LoVo (cell line): ENCODE measurements at regions not wholly inside any gene's neighbourhood (a gene's known extent, or its start where the extent isn't known, plus 50 kb on each side); places are given as distances from the start of the nearest gene placed in this dataset.
"Not testable (repeated sequence)": the region's sequence is repeated elsewhere in the genome, so short reads cannot be mapped to it uniquely, and the experiment has no call there.

Experiments used
- DNase-seq: peaks from one replicate; pipeline ENCODE4 v3.0.0-alpha.2; 2016; ENCODE audit warnings: low spot score

GRCh38 chr3:86887876-86888275, 103.1 kb downstream of the VGLL3 start:
- no peak for DNase-seq

- no peak for DNase-seq
Measured at GRCh38 chr3:86880066-86880465, 110.9 kb downstream of the VGLL3 start.

DNA sequence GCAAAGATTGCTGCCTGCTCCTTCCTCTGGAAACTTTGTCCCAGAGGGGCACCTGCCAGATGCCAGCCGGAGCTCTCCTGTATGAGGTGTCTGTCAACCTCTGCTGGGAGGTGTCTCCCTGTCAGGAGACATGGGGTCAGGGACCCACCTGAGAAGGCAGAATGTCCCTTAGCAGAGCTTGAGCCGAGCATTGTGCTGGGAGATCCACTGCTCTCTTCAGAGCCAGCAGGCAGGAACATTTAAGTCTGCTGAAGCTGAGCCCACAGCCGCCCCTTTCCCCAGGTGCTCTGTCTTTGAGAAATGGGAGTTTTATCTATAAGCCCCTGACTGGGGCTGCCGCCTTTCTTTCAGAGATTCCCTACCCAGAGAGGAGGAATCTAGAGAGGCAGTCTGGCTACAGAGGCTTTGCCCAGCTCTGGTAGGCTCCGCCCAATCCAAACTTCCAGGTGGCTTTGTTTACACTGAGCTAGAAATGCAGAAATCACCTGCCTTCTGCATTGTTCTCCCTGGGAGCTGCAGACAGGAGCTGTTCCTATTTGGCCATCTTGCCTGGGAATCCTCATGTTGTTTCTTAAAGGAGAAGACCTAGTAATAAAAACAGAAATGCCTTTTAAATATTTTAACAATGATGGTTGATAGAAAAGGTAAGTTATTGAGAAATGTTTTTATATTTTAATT, 114.3 kb downstream of the VGLL3 start:
- not testable (repeated sequence) for DNase-seq

DNA sequence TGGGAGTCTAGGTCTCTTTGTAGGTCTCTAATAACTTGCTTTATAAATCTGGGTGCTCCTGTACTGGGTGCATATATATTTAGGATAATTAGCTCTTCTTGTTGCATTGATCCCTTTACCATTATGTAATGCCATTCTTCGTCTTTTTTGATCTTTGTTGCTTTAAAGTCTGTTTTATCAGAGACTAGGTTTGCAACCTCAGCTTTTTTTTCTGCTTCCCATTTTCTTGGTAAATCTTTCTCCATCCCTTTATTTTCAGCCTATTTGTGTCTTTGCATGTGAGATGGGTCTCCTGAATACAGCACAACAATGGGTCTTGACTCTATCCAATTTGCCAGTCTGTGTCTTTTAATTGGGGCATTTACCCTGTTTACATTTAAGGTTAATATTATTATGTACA, 116.2 kb downstream of the VGLL3 start:
- not testable (repeated sequence) for DNase-seq

- no peak for DNase-seq
Measured at GRCh38 chr3:86869566-86869965, 121.4 kb downstream of the VGLL3 start.

DNA sequence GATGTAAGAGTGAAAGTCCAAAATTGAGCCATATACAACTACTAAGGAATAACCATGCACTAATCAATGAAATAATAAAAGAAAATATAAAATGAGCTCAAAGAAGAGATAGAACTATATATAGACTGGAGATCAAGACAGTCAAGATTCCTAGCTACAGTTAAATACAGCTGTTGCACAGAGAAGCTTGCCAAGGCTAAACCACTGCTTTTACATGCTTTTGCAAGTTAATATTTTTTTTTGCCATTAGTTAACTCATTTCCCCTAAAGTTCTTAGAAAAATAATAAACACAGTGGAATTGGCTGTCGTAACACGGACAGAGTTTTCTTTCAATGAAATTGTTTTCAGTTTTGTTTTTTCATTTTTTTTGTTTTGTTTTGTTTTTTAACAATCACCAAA, 123.0 kb downstream of the VGLL3 start:
- no peak for DNase-seq

DNA sequence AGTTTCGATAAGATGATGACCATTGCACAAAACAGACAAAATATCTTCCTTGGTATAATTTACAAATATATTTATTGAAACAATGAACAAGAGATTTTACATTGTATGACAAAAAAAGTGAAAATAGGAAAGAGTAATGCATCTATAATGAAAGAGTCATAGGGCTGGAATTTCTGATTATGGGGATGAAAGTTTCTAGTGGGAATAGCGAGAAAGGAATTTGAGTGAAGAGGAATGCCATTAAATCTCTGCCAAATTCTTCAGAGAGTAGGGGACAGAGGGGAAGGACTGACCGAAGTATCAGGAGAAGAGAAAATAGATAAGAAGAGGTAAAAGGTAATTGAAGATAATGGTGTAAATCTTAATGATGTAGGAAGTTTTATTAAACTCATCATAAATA, 125.4 kb downstream of the VGLL3 start:
- no peak for DNase-seq

DNA sequence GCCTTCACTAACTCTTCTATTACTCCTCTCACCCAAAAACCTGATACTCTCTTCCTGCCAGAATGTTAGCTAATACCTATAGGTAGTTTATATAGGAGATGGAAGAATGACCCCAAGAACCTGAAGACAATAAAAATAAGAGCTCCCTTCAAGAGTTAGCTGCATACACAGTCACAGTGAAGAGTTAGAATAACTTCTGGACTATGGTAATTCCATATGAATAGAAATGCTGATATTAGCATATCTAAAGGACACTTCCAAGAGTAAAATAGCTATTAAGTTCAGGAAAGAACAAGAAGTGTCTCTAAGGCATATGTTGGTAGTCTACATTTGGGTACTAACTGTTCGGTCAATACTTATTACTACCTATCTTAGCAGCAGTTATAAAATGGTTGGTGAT, 134.2 kb downstream of the VGLL3 start:
- no peak for DNase-seq

DNA sequence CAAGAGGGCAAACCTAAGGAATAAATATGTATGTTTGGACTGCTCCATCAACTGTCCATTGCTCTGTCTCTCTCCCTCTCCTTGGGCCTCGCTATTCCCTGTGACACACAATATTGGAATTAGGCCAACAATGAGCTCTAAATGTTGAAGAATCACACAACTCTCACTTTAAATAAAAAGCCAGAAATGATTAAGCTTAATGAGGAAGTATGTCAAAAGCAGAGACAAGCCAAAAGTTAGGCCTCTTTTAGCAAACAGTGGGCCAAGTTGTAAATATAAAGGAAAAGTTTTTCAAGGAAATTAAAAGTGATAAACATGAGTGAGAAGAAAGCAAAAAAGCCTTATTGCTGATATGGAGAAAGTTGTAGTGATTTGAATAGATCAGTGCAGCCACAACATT, 141.0 kb downstream of the VGLL3 start:
- no peak for DNase-seq

- DNase-seq = no peak
Measured at GRCh38 chr3:86845726-86846125, 145.2 kb downstream of the VGLL3 start.

GRCh38 chr3:86838927-86839326, 152.0 kb downstream of the VGLL3 start:
- DNase-seq = no peak

- DNase-seq = no peak
Measured at GRCh38 chr3:86837871-86838270, 153.1 kb downstream of the VGLL3 start.

GRCh38 chr3:86830566-86830965, 160.4 kb downstream of the VGLL3 start:
- DNase-seq = no peak

- DNase-seq = no peak
Measured at GRCh38 chr3:86828751-86829150, 162.2 kb downstream of the VGLL3 start.

GRCh38 chr3:86827582-86827981, 163.4 kb downstream of the VGLL3 start:
- not testable (repeated sequence) for DNase-seq

GRCh38 chr3:86826292-86826691, 164.7 kb downstream of the VGLL3 start:
- no peak for DNase-seq

DNA sequence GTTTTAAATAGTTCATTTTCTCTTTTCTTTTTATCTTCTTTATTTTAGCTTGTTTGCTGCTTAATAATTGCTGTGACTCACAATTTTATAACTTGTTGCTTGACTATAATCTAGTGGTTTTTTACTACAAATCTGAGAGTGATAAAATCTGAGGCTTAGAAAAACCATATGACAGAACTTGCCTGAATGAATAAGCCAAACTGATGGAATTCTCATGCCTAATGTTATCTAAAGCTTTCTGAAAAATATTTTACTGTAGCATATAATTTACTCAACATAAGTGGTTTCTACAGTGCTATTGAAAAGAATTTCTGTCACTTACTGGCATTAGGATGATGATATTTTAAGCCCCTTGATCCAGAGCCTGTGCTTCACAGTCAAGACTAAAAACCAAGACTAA, 175.1 kb downstream of the VGLL3 start:
- no peak for DNase-seq

DNA sequence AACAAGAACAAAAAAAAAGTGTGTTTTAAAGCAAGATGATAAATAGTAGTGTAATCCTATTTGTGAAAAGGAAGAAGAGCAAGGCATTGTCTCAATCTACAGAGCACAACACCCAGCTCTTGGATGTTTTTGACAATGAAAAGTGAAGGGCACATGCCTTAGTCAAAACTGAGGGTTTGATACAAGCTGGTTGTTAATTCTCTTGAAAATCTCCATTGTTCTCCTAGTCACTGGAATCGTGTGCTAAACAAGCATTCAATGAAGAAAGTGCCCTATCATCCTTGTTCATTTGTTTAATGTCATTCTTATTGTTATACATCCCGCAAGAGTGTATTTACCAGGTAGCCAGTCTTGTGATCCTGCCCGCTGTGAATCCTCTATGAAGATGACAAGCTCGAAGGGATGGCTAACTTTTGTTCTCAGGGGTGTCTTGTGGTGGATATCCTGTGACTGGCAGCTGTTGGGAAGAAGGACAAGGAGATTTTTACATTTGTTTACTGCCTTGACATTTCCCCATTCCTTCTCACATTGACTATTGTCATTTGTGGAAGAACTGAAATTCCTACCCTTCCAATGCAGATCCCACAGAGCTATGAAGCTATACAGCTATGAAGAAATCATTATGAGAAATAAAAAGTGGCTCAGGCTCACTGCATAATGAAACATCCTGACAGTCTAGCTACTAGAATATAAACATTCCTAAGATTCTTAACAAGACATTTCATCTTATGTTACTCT, 175.9 kb downstream of the VGLL3 start:
- DNase-seq = no peak

GRCh38 chr3:86814321-86814720, 176.6 kb downstream of the VGLL3 start:
- no peak for DNase-seq

GRCh38 chr3:86801921-86802320, 189.0 kb downstream of the VGLL3 start:
- no peak for DNase-seq

DNA sequence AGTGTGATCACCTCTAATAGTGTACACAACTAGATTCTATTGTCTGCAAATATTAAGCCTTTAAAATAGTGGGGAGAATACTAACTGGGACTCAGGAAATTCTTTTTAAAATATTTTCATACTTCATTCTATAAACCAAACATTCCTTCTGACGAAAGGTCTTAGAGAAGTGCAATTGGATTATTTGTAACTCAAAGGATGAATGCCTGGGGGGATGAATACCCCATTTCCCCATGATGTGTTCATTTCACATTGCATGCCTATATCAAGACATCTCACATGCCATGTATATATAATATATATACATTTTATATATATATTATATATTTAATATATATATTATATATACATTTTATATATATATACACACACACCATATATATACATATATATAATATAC, 189.9 kb downstream of the VGLL3 start:
- DNase-seq = no peak

DNA sequence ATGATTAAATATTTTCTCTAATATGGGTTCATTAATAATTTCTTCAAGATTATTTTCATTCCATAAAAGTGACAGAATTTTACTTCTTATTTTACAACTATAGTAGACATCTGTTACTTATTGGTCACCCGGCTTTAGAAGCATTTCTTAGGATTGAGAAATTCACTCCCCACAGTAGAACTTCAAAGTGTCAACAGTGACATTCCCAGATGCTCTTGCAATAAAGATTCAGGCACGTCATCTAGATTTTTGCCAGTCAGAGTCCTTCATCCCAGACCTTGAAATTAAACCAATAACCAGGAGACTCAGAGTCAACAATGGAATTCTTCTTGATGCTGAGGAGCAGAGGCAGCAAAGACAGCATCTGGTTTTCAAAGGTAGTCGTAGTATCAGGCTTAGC, 190.8 kb downstream of the VGLL3 start:
- no peak for DNase-seq

DNA sequence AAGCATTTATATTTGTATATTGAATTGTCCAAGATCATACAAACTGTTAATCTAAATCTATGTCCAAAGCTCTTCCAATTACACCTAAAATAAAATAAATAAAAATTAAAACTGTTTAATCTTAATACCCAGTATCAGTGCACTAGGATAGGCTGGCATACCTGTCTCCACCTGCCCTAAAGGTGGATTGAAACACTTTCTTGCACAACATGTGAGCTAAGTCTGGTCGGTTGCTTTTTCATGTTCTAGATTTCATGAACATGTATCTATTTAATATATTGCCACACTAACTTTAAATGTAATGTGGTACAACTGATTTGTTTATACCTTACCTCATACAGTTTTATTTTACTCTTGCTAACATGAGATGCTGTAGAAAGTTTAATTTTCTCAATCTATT, 193.0 kb downstream of the VGLL3 start:
- no peak for DNase-seq
